Gastrocnemius medialis (tissue), 4 donors: ENCODE measurements at regions not wholly inside any gene's neighbourhood (a gene's known extent, or its start where the extent isn't known, plus 50 kb on each side); places are given as distances from the start of the nearest gene placed in this dataset.

Experiments used
- ATAC-seq, 2 donors: fragments of 150-250 bp; one replicate each; pipeline ENCODE4 v1.9.1; 2016
- DNase-seq, 2 donors: peaks; one replicate each; pipeline ENCODE4 v3.0.0-alpha.2; 2019
- H3K27ac ChIP-seq, 4 donors: fragments of 200-600 bp; sonication (generic); 1 replicate in 1 of 4; 2 replicates in 3 of 4; pipeline ENCODE4 v1.5.1; 2016 to 2018; ENCODE audit warnings: mild to moderate bottlenecking in 2 of 4, moderate library complexity in 1 of 4
- H3K27me3 ChIP-seq, 3 donors: fragments of 200-600 bp; sonication (generic) in 2 of 3; 1 replicate in 1 of 3; 2 replicates in 2 of 3; pipeline versions ENCODE4 v1.5.1 to v1.6.0; 2016 to 2019; ENCODE audit warnings: mild to moderate bottlenecking in 1 of 3, moderate library complexity in 1 of 3
- H3K36me3 ChIP-seq, 2 donors: fragments of 200-600 bp; sonication (generic) in 1 of 2; one replicate each; pipeline ENCODE4 v1.5.1; 2017 to 2018
- H3K4me1 ChIP-seq, 2 donors: fragments of 200-600 bp; sonication (generic) in 1 of 2; one replicate each; pipeline ENCODE4 v1.5.1; 2016 to 2017; ENCODE audit warnings: mild to moderate bottlenecking in 2 of 2
- H3K4me3 ChIP-seq, 4 donors: fragments of 200-600 bp; sonication (generic) in 3 of 4; 1 replicate in 1 of 4; 2 replicates in 3 of 4; pipeline ENCODE4 v1.5.1; 2016 to 2019; ENCODE audit warnings: mild to moderate bottlenecking in 2 of 4
- H3K9me3 ChIP-seq, 3 donors: fragments of 200-600 bp; sonication (generic) in 2 of 3; 1 replicate in 1 of 3; 2 replicates in 2 of 3; pipeline ENCODE4 v1.5.1; 2016 to 2019
- POLR2A ChIP-seq, 2 donors: fragments of 450-650 bp; IDR thresholded peaks; one replicate each; pipeline ENCODE4 v1.6.1; 2017; ENCODE audit warnings: antibody characterized with exemption in 2 of 2, mild to moderate bottlenecking in 2 of 2, moderate library complexity in 2 of 2
- in situ Hi-C, 4 donors: fragments of 200-750 bp; cut with MboI; loops; one replicate each; pipeline versions ENCODE4 v1.15.0 to v1.8.0; 2017; ENCODE audit warnings: low sequenced_read_pairs in 4 of 4
- intact Hi-C: fragments of 100-400 bp; cut with DNase I; formaldehyde crosslinking; loops from one replicate; pipeline ENCODE4 v1.15.1; 2023; ENCODE audit warnings: low total_unique reads
- TF ChIP-seq, protein P1 (sequence below), 5 experiments: fragments of 450-650 bp in 3 of 5; fragments of 200-600 bp in 2 of 5; sonication (generic) in 2 of 5; IDR thresholded peaks in 4 of 5; conservative IDR thresholded peaks in 1 of 5; 1 replicate in 4 of 5; 2 replicates in 1 of 5; pipeline ENCODE4 v1.5.1; 2016 to 2019; ENCODE audit warnings: antibody characterized with exemption in 5 of 5, mild to moderate bottlenecking in 3 of 5, moderate library complexity in 3 of 5

DNA sequence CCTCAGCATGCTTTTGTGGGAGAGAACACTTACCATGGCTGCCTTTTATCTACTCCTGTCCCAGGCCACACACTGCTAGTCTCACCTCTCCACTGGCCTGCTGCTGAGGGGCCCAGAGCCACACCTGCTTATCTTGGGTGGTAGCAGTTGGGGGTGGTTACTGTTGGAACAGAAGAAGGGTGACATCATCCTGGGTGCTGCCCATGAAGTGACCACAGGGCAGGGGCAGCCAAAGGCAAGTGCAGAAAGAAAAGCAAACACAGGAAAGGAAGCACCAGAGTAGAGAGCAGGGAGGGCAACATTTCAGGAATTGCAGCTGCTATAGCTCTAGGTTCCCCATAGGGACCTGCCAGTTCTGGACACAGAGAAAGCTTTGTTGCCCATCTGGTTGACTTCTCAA, 345.2 kb downstream of the VPS13C start:
- no peak overlapping the region for H3K27ac ChIP-seq
- TF ChIP-seq POLR2A (IDR thresholded peaks at IDR 0.05) = no peak
- TF ChIP-seq, protein P1, sequence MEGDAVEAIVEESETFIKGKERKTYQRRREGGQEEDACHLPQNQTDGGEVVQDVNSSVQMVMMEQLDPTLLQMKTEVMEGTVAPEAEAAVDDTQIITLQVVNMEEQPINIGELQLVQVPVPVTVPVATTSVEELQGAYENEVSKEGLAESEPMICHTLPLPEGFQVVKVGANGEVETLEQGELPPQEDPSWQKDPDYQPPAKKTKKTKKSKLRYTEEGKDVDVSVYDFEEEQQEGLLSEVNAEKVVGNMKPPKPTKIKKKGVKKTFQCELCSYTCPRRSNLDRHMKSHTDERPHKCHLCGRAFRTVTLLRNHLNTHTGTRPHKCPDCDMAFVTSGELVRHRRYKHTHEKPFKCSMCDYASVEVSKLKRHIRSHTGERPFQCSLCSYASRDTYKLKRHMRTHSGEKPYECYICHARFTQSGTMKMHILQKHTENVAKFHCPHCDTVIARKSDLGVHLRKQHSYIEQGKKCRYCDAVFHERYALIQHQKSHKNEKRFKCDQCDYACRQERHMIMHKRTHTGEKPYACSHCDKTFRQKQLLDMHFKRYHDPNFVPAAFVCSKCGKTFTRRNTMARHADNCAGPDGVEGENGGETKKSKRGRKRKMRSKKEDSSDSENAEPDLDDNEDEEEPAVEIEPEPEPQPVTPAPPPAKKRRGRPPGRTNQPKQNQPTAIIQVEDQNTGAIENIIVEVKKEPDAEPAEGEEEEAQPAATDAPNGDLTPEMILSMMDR (IDR thresholded peaks at IDR 0.05 in 4 of 5, conservative IDR thresholded peaks at IDR 0.05 in 1 of 5) = no peak
- H3K4me1 ChIP-seq = no peaks in the 10 kb centered on the region
- H3K27me3 ChIP-seq = no peaks in the 10 kb centered on the region
- no peak for DNase-seq
- no peak overlapping the region for H3K4me3 ChIP-seq
- no peak for ATAC-seq
- no peaks in the 10 kb centered on the region for H3K36me3 ChIP-seq
- in situ Hi-C loops = no loop called here
- intact Hi-C loops = no loop called here
- no peaks in the 10 kb centered on the region for H3K9me3 ChIP-seq

DNA sequence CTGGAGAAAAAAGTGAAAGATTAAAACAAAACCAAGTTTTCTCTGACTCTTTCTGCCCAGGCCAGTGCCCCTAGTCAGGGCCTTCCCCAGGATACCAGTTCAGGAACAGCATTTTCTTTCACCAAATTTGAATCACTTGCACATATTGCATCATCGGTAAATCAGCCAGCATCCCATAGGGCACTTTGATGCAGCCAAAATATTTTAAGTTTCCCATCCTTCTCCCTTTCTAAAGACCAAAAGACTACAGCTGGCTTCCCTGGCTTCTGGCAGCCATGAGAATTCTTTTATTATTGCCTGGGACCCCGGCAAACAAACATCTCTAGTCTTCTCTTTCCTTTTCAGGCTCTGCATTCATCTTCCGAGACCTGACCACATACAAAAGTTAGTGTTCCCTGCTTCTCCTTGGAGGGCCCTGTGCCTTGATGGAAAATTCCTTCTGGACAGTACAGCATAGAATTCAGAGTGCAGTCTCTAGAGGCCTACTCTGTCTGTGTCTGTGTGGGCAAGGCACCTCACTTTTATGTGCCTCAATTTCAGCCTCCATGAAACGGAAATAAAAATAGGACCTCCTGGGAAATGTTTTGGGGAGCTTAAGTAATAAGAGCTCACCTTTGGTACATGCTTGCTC, 348.0 kb downstream of the VPS13C start:
- H3K27me3 ChIP-seq = no peaks in the 10 kb centered on the region
- in situ Hi-C loops = no loop called here
- no peaks in the 10 kb centered on the region for H3K36me3 ChIP-seq
- H3K4me3 ChIP-seq = no peak overlapping the region
- ATAC-seq (peak in 1 of 2 donors; percentile 61), DNase-seq (no peak)
- no peaks in the 10 kb centered on the region for H3K4me1 ChIP-seq
- no peak for TF ChIP-seq POLR2A (IDR thresholded peaks at IDR 0.05)
- TF ChIP-seq, protein P1 (IDR thresholded peaks at IDR 0.05 in 4 of 5, conservative IDR thresholded peaks at IDR 0.05 in 1 of 5) = no peak
- H3K27ac ChIP-seq = peak overlapping the region in 3 of 4 donors; percentile 17 to 38 (median 22)
- H3K9me3 ChIP-seq = no peaks in the 10 kb centered on the region
- intact Hi-C loops = no loop called here

DNA sequence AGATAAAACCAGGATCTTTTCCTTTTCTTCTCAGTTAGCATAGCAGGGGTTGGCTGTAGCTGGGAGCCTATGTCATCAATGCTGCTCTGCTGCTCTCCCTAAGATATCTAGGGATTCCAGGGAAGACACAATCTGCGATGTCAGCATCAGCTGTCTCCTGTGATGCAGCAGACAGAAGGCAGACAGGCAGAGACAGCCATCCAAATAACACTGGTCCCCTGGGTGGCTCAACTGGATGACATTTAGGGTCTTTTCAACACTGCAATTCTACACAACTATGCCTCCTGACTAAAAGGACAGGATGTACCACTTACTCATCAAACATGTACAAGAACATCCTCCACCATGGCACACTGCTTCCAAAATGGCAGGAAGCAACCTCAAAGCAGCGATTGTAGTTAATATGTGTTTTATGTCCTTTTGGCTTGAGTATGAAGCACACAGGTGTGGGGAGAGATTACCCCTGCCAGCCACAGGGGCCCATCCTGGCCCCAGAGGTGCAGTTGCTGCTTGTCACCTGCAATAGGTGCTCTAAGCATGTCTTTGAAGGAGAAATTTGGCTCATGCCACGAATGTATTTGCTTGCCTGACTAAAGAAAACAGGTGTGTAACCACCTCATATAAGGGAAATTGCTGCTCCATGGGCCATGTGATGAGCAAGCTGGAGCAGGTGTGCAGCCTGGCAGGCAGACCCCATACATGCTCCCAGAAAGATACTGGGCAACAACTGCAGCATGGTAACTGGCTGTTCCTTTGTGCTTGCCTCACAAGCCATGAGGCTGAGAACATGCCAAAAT, 357.8 kb downstream of the VPS13C start:
- TF ChIP-seq, protein P1 (IDR thresholded peaks at IDR 0.05 in 4 of 5, conservative IDR thresholded peaks at IDR 0.05 in 1 of 5) = peak in 2 of 5 experiments; percentile 13 to 32
- TF ChIP-seq POLR2A (IDR thresholded peaks at IDR 0.05) = peak in 1 of 2 donors; percentile 25
- intact Hi-C loops (loop anchor here (1.0 to 5.0 kb wide), 2 partner anchors 65 to 132 kb away; no protein-coding TSS in a partner anchor), in situ Hi-C loops (loop anchor here in 1 of 4 donors (5.0 kb wide), 1 partner anchor 130 kb away; no protein-coding TSS in a partner anchor)
- peak; percentile 89 to 90 for ATAC-seq
- H3K27me3 ChIP-seq = no peaks in the 10 kb centered on the region
- peak overlapping the region; percentile 59 to 93 (median 77) for H3K27ac ChIP-seq
- H3K4me1 ChIP-seq = peaks cover 12 to 61% of the 10 kb centered on the region in 2 donors
- DNase-seq = peak; percentile 83 to 95
- H3K9me3 ChIP-seq = no peaks in the 10 kb centered on the region
- H3K4me3 ChIP-seq = no peak overlapping the region
- H3K36me3 ChIP-seq = no peaks in the 10 kb centered on the region

DNA sequence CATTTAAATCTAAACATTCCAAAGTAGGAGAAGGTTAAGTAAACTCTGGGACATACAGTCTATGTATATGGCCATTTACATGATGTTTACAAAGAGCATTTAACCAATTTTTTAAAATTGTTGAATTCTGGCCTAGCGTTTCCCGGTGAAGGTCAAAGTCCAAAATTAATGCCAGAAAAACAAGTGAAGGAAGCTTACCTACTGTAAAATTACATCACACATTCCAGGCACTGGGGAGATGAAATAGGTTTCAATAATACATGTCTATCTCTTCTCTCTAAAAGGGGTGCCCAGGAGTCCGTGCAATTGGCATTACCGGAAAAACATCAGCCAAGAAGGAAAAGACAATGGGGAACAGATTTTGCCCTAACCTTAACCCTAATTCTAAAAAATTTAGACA, 358.8 kb downstream of the VPS13C start:
- intact Hi-C loops (loop anchor here (5.0 kb wide), 1 partner anchor 66 kb away; no protein-coding TSS in a partner anchor), in situ Hi-C loops (loop anchor here in 1 of 4 donors (5.0 kb wide), 1 partner anchor 131 kb away; no protein-coding TSS in a partner anchor)
- DNase-seq (no peak), ATAC-seq (no peak)
- Histone ChIP-seq H3K36me3 (no peaks in the 10 kb centered on the region), H3K9me3 (no peaks in the 10 kb centered on the region), H3K4me3 (no peak overlapping the region), H3K4me1 (peaks cover 12 to 68% of the 10 kb centered on the region in 2 donors), H3K27me3 (no peaks in the 10 kb centered on the region), H3K27ac (peak overlapping the region; percentile 59 to 93 (median 77))
- no peak for TF ChIP-seq POLR2A (IDR thresholded peaks at IDR 0.05)
- TF ChIP-seq, protein P1 (IDR thresholded peaks at IDR 0.05 in 4 of 5, conservative IDR thresholded peaks at IDR 0.05 in 1 of 5) = no peak
